ENCODE measurements at regions not wholly inside any gene's neighbourhood (a gene's known extent, or its start where the extent isn't known, plus 50 kb on each side); places are given as distances from the start of the nearest gene placed in this dataset.

- Histone ChIP-seq H3K27ac (no peak overlapping the region), H3K27me3 (replicated peaks; ENCODE audit: insufficient read depth) (no peaks in the 10 kb centered on the region), H3K9me3 (no peaks in the 10 kb centered on the region), H3K36me3 (no peaks in the 10 kb centered on the region), H3K4me3 (no peak overlapping the region), H3K4me1 (ENCODE audit: control insufficient read depth in 1 of 2, low read depth in 2 of 2) (no peaks in the 10 kb centered on the region)
- DNase-seq (ENCODE audit: low spot score), result no peak
- ATAC-seq (ENCODE audit: insufficient number of reproducible peaks, low FRiP score, low read depth), result no peak
- TF ChIP-seq CTCF (IDR thresholded peaks at IDR 0.05), result no peak
Measured at GRCh38 chr14:106505366-106505765, 979.0 kb downstream of the TMEM121 start.

- H3K36me3 ChIP-seq, result no peaks in the 10 kb centered on the region
- no peak overlapping the region for H3K27ac ChIP-seq
- no peaks in the 10 kb centered on the region for H3K9me3 ChIP-seq
- no peak for ATAC-seq (ENCODE audit: insufficient number of reproducible peaks, low FRiP score, low read depth)
- H3K4me3 ChIP-seq, result no peak overlapping the region
- TF ChIP-seq CTCF (IDR thresholded peaks at IDR 0.05), result no peak
- no peaks in the 10 kb centered on the region for H3K4me1 ChIP-seq (ENCODE audit: control insufficient read depth in 1 of 2, low read depth in 2 of 2)
- H3K27me3 ChIP-seq (replicated peaks; ENCODE audit: insufficient read depth), result no peaks in the 10 kb centered on the region
- DNase-seq (ENCODE audit: low spot score), result no peak
Measured at GRCh38 chr14:106506881-106507305, 980.5 kb downstream of the TMEM121 start.

GRCh38 chr14:106507354-106507753 lies 981.0 kb downstream of the TMEM121 start:
- DNase-seq (ENCODE audit: low spot score) (no peak), ATAC-seq (ENCODE audit: insufficient number of reproducible peaks, low FRiP score, low read depth) (no peak)
- Histone ChIP-seq H3K4me1 (ENCODE audit: control insufficient read depth in 1 of 2, low read depth in 2 of 2) (no peaks in the 10 kb centered on the region), H3K4me3 (no peak overlapping the region), H3K9me3 (no peaks in the 10 kb centered on the region), H3K27me3 (replicated peaks; ENCODE audit: insufficient read depth) (no peaks in the 10 kb centered on the region), H3K36me3 (no peaks in the 10 kb centered on the region), H3K27ac (no peak overlapping the region)
- no peak for TF ChIP-seq CTCF (IDR thresholded peaks at IDR 0.05)

- no peaks in the 10 kb centered on the region for H3K9me3 ChIP-seq
- TF ChIP-seq CTCF (IDR thresholded peaks at IDR 0.05), result no peak
Measured at GRCh38 chr14:106508216-106508615, 981.8 kb downstream of the TMEM121 start.

GRCh38 chr14:106509176-106509575 lies 982.8 kb downstream of the TMEM121 start:
- no peak overlapping the region for H3K27ac ChIP-seq
- H3K4me3 ChIP-seq, result no peak overlapping the region
- H3K4me1 ChIP-seq (ENCODE audit: control insufficient read depth in 1 of 2, low read depth in 2 of 2), result no peaks in the 10 kb centered on the region
- no peak for DNase-seq (ENCODE audit: low spot score)
- H3K36me3 ChIP-seq, result no peaks in the 10 kb centered on the region
- TF ChIP-seq CTCF (IDR thresholded peaks at IDR 0.05), result no peak
- no peaks in the 10 kb centered on the region for H3K9me3 ChIP-seq
- H3K27me3 ChIP-seq (replicated peaks; ENCODE audit: insufficient read depth), result no peaks in the 10 kb centered on the region
- ATAC-seq (ENCODE audit: insufficient number of reproducible peaks, low FRiP score, low read depth), result no peak

More at GRCh38 chr14:106508216-106508615, 981.8 kb downstream of the TMEM121 start:
- Histone ChIP-seq H3K27me3 (replicated peaks; ENCODE audit: insufficient read depth) (no peaks in the 10 kb centered on the region), H3K4me3 (no peak overlapping the region), H3K4me1 (ENCODE audit: control insufficient read depth in 1 of 2, low read depth in 2 of 2) (no peaks in the 10 kb centered on the region), H3K36me3 (no peaks in the 10 kb centered on the region), H3K27ac (no peak overlapping the region)
- DNase-seq (ENCODE audit: low spot score) (no peak), ATAC-seq (ENCODE audit: insufficient number of reproducible peaks, low FRiP score, low read depth) (no peak)
